GM18499 (cell line): ENCODE measurements at regions not wholly inside any gene's neighbourhood (a gene's known extent, or its start where the extent isn't known, plus 50 kb on each side); places are given as distances from the start of the nearest gene placed in this dataset.

Experiments used
- ATAC-seq: cut with Tn5 transposase; IDR thresholded peaks from one replicate; pipeline ENCODE4 v1.9.1; 2021; ENCODE audit warnings: moderate number of reproducible peaks; ENCODE audit not compliant: insufficient read depth, unreplicated experiment

- ATAC-seq: no peak
Measured at GRCh38 chr16:73725156-73725555, 571.5 kb upstream of the PSMD7 start.

- no peak for ATAC-seq
Measured at GRCh38 chr16:73724503-73724902, 572.1 kb upstream of the PSMD7 start.

- ATAC-seq: no peak
Measured at GRCh38 chr16:73717266-73717974, 579.2 kb upstream of the PSMD7 start.

GRCh38 chr16:73714976-73715375 lies 581.6 kb upstream of the PSMD7 start:
- no peak for ATAC-seq

- no peak for ATAC-seq
Measured at GRCh38 chr16:73713778-73714495, 582.7 kb upstream of the PSMD7 start.

GRCh38 chr16:73713251-73713650 lies 583.4 kb upstream of the PSMD7 start:
- no peak for ATAC-seq

- ATAC-seq: no peak
Measured at GRCh38 chr16:73711406-73712080, 585.1 kb upstream of the PSMD7 start.

GRCh38 chr16:73710526-73710925 lies 586.1 kb upstream of the PSMD7 start:
- no peak for ATAC-seq

- ATAC-seq: no peak
Measured at GRCh38 chr16:73707863-73708262, 588.8 kb upstream of the PSMD7 start.

GRCh38 chr16:73703891-73704290 lies 592.7 kb upstream of the PSMD7 start:
- ATAC-seq: no peak

- no peak for ATAC-seq
Measured at GRCh38 chr16:73697336-73697735, 599.3 kb upstream of the PSMD7 start.

GRCh38 chr16:73692861-73693260 lies 603.8 kb upstream of the PSMD7 start:
- ATAC-seq: no peak

GRCh38 chr16:73683804-73684203 lies 612.8 kb upstream of the PSMD7 start:
- no peak for ATAC-seq

- ATAC-seq: no peak
Measured at GRCh38 chr16:73672135-73672534, 624.2 kb upstream of the ZFHX3 start.

- ATAC-seq: no peak
Measured at GRCh38 chr16:73670836-73671820, 623.2 kb upstream of the ZFHX3 start.

- no peak for ATAC-seq
Measured at GRCh38 chr16:73669535-73670274, 621.8 kb upstream of the ZFHX3 start.

GRCh38 chr16:73663720-73664119 lies 615.8 kb upstream of the ZFHX3 start:
- ATAC-seq: no peak

GRCh38 chr16:73636196-73636595 lies 588.3 kb upstream of the ZFHX3 start:
- ATAC-seq: no peak

GRCh38 chr16:73629011-73629410 lies 581.1 kb upstream of the ZFHX3 start:
- no peak for ATAC-seq

- ATAC-seq: no peak
Measured at GRCh38 chr16:73617738-73618137, 569.8 kb upstream of the ZFHX3 start.
